Stimulated activated memory B cell treated with anti-CD40 and anti-IgM and Interleukin-4, amounts not matched to agents 10 μg/mL and 1 μg/mL and 100 μg/mL, for 72 hours (primary cell): ENCODE measurements at regions not wholly inside any gene's neighbourhood (a gene's known extent, or its start where the extent isn't known, plus 50 kb on each side); places are given as distances from the start of the nearest gene placed in this dataset.

ENCODE experiments used
- ATAC-seq: fragments of 150-1000 bp; cut with Tn5 transposase; 2 replicates; pipeline ENCODE4 v1.10.0; 2021
- H3K27ac Mint-ChIP-seq: one replicate; pipeline ENCODE4 v1.8.0; 2022; ENCODE audit warnings: mild to moderate bottlenecking, mixed read lengths
- H3K27me3 Mint-ChIP-seq: one replicate; pipeline ENCODE4 v1.8.0; 2022; ENCODE audit warnings: mixed read lengths
- H3K36me3 Mint-ChIP-seq: one replicate; pipeline ENCODE4 v1.8.0; 2022; ENCODE audit warnings: mixed read lengths
- H3K4me1 Mint-ChIP-seq: one replicate; pipeline ENCODE4 v1.8.0; 2022; ENCODE audit warnings: mixed read lengths
- H3K4me3 Mint-ChIP-seq: one replicate; pipeline ENCODE4 v1.8.0; 2022; ENCODE audit warnings: mild to moderate bottlenecking, moderate library complexity, mixed read lengths
- H3K9me3 Mint-ChIP-seq: one replicate; pipeline ENCODE4 v1.8.0; 2022; ENCODE audit warnings: mixed read lengths

DNA sequence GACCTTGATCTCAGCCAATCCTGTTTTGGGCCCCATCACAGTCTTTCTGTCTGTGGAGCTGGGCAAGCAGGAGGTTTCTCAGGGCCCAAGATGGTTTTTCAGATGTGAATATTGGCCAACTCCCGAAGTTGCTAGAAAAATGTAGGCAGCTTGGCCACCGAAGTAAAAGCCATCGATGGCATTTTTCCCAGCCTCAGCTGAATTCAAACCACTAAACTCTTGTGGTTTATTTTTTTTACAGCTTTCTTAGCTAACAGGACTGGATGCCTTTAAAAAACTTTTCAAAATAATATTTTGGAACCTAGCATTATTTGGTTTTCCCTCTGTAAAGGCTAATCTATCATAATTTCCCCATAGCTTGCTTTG is 102.5 kb upstream of the ERCC6L2 start:
- Mint-ChIP-seq H3K36me3 (no peaks in the 10 kb centered on the region), H3K4me3 (no peak overlapping the region), H3K27me3 (peaks cover 9% of the 10 kb centered on the region), H3K9me3 (no peaks in the 10 kb centered on the region), H3K4me1 (no peaks in the 10 kb centered on the region), H3K27ac (no peak overlapping the region)
- ATAC-seq, result no peak

DNA sequence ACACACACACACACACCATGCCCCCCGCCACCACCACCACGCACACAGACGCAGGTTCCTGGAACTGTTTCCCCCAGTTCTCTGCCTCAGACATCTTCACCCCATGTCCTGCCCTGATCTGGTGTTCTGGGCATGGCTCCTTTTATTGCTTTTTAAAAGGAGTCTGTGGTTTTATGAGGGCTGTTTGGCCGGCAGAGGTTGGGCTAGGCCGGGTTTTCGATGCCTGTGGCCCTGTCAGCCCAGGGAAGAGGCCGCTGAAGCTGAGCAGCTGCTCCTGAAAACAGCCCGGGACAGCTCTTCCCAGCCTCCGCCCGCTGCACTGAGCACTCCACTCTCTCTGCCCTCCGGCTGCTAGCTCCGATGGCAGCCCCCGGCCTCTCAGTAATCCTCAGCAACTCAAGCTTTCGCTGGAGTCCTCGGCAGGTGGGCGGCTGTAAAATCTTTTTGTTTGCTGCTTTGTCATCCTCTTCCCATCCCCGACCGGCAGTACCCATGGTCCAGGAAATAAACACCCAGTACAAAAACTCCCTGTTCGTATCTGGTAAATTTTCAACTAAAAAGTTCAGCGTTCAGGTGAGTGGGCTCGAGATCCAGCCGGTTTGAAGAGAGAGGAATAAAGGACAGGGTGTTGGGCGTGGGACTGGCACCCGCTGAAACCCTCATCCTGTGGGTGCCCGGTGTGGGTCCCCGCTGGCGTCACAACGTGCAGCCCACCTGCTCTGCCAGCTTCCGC is 103.0 kb upstream of the ERCC6L2 start:
- no peak overlapping the region for H3K4me3 Mint-ChIP-seq
- no peaks in the 10 kb centered on the region for H3K36me3 Mint-ChIP-seq
- H3K4me1 Mint-ChIP-seq, result no peaks in the 10 kb centered on the region
- no peak overlapping the region for H3K27ac Mint-ChIP-seq
- H3K9me3 Mint-ChIP-seq, result no peaks in the 10 kb centered on the region
- ATAC-seq, result no peak
- H3K27me3 Mint-ChIP-seq, result peaks cover 9% of the 10 kb centered on the region

DNA sequence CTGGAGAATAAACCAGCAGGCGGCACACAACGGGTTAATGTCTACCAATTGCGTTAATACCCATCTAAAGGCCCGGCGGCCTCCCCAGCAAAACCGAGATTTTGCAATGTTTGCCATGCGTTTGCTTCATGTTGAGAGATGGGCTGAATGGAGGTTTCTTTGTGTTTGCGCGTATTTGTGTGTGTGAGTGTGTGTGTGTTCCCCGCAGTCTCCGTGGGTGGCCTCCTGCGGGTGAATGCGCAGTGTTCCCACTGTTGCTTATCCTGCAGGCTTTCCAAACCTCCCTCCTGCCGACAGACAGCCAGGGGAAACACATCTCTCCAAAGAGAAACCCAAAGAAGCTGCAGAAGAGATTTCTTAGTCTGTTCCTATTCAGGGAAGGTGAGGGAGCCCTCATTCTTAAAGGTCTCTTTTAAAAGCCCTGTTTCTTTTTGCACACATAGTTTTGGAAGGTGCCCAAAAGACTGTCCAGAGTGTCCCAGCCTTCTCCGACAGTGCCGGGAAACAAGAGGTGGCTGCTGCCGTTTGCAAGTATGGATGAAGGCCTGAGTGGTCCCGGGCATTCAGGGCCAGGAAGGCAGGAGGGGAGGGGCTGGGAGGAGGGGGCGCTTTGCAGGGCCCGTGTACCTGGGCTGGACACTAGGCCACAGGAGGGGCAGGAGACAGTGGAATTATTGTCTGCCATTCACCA is 103.8 kb upstream of the ERCC6L2 start:
- Mint-ChIP-seq H3K36me3 (no peaks in the 10 kb centered on the region), H3K9me3 (no peaks in the 10 kb centered on the region), H3K4me3 (no peak overlapping the region), H3K27me3 (peaks cover 9% of the 10 kb centered on the region), H3K4me1 (no peaks in the 10 kb centered on the region), H3K27ac (no peak overlapping the region)
- no peak for ATAC-seq

DNA sequence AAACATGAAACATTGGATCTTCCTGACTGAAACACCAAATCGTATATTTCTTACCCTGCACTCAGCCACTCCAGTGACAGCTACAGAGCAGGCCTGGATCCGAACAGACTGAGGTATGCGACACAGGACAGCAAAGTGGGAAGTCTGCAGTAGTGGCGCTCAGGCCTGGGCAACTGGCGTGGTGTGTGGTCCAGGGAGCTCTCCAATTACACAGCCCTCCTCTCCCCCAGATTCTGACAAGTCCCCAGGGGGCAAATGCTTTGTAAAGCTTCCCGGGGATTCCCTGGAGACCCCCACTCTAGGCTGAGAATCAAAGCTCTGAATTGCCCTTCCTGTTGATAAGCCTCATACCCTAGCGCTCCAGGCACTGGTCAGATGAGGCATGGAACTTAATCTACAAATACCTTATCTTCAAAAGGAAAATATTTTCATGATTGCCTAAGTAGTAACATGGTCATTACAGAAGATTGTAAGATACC is 104.8 kb upstream of the ERCC6L2 start:
- Mint-ChIP-seq H3K9me3 (no peaks in the 10 kb centered on the region), H3K27me3 (peaks cover 9% of the 10 kb centered on the region), H3K27ac (no peak overlapping the region)

DNA sequence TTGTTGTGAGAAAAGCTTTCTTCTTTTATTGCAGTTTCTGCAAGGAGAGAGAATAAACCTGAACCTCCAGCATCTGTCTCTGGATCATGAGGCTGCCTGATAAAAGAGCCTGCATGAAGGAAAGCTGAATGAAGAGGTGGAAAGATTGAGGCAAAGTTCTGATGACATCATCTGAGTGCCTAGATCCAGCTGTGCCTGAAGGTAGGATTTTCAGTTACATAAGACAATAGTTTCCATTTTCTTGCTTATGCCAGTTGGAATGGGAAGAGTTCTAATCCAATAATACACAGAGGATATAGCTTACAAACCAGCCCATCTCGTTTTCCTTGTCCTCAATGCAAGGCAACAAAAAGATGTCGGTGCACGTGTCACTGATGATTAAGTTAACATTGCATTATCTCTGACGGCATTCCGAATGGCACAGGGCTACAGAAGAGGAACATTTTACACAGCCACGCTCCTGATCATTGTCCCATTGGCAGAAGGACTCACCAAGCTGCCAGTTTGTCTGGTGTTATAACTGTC is 105.5 kb upstream of the ERCC6L2 start:
- Mint-ChIP-seq H3K4me3 (no peak overlapping the region), H3K27me3 (peaks cover 9% of the 10 kb centered on the region), H3K36me3 (no peaks in the 10 kb centered on the region), H3K4me1 (no peaks in the 10 kb centered on the region), H3K9me3 (no peaks in the 10 kb centered on the region), H3K27ac (no peak overlapping the region)
- ATAC-seq, result no peak

More for the DNA sequence above, 104.8 kb upstream of the ERCC6L2 start:
- Mint-ChIP-seq H3K4me3 (no peak overlapping the region), H3K36me3 (no peaks in the 10 kb centered on the region), H3K4me1 (no peaks in the 10 kb centered on the region)
- ATAC-seq, result no peak

DNA sequence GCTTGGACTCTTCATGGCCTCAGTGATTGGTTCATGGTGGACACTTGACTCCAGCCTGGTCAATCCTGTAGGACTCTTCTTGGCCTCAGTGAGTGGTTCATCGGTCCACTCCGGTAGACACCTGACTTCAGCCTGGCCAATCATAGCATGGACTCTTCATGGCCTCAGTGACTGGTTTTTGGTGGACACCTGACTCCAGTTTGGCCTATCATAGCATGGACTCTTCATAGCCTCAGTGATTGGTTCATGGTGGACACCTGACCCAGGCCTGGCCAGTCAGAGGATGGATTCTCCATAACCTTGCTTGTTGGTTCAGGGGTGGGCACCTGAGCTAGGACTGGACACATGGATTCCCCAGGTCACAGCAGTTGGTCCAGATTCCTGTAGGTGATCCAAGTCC is 106.0 kb upstream of the ERCC6L2 start:
- H3K27me3 Mint-ChIP-seq, result peaks cover 9% of the 10 kb centered on the region
- H3K4me3 Mint-ChIP-seq, result no peak overlapping the region
- ATAC-seq, result no peak
- no peaks in the 10 kb centered on the region for H3K4me1 Mint-ChIP-seq
- no peak overlapping the region for H3K27ac Mint-ChIP-seq
- H3K9me3 Mint-ChIP-seq, result no peaks in the 10 kb centered on the region
- no peaks in the 10 kb centered on the region for H3K36me3 Mint-ChIP-seq

DNA sequence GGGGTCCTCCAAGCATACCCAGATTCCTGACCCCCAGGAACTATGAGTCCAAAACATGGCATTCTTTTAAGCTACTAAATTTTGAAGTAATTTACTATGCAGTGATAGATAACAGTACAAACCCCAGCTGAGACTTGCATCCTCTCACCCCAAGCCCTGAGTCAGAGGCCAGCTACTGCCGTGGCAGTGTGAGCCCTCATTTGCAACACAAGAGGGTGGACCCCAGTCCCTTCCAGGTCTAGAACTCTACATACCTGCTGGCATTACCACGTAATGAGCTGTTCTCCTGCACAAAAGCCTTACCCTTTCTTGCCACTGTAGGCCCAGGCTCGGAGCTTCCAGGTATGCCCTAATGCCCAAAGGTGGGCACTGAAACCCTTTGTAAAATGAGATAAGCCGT is 108.6 kb upstream of the ERCC6L2 start:
- Mint-ChIP-seq H3K27ac (no peak overlapping the region), H3K4me3 (no peak overlapping the region), H3K9me3 (peaks cover 2% of the 10 kb centered on the region), H3K27me3 (peaks cover 8% of the 10 kb centered on the region), H3K36me3 (no peaks in the 10 kb centered on the region), H3K4me1 (peaks cover 6% of the 10 kb centered on the region)
- no peak for ATAC-seq

DNA sequence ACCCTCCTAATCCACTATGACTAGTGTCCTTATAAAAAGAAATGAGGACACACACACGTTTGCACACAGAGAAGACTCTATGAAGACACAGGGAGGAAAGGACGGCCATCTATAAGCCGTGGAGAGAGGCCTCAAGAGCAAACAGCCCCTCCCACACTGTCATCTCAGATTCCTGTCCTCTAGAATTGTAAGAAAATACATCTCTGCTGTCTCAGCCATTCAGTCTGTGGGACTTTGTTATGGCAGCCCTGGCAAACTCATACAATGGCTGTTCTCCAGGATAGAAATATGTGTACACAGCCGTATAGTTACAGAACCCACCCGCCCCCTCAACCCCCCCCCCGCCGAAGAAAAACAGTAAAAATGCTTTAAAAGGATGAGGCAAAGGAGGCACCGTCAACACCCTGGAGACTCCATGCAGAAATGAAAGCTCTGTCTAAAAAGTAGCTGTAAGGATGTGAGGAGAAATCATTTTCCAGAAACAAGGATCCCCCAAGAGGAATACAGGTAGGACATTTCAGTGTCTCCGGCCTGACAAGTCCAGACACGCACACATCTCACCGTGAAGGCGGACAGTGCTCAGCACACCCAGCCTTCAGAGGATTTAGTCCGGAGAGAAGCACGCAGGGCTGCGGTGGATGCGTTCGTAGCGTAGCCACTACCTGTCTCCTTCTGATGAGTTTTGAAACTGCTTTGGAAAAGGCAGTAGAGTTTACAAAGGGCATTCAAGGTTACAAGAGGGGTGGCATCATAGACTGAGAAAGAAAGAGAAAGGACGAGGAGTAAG is 110.8 kb upstream of the ERCC6L2 start:
- no peak overlapping the region for H3K27ac Mint-ChIP-seq
- ATAC-seq, result no peak
- H3K27me3 Mint-ChIP-seq, result peaks cover 14% of the 10 kb centered on the region
- peaks cover 2% of the 10 kb centered on the region for H3K9me3 Mint-ChIP-seq
- H3K4me1 Mint-ChIP-seq, result peaks cover 6% of the 10 kb centered on the region
- no peaks in the 10 kb centered on the region for H3K36me3 Mint-ChIP-seq
- H3K4me3 Mint-ChIP-seq, result no peak overlapping the region

DNA sequence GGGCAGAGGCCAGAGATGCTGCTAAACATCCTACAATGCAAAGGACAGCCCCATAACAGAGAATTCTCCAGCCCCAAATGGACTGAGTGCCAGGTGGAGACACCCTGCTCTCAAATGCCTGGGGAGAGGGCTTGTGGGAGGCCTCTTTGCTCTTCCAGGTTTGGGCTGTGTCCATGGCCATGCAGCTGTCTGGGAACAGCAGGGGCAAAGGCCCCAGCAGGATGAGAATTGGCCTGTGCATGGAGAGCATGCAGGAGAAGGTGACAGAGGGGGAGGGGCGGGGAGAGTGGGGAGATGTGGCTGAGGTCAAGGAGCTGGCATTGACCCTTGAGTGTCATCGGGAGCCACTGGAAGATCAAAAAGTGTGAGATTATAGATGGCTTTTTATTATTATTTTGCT is 111.5 kb upstream of the ERCC6L2 start:
- peaks cover 18% of the 10 kb centered on the region for H3K27me3 Mint-ChIP-seq
- H3K36me3 Mint-ChIP-seq, result no peaks in the 10 kb centered on the region
- peaks cover 6% of the 10 kb centered on the region for H3K4me1 Mint-ChIP-seq
- no peak for ATAC-seq
- H3K9me3 Mint-ChIP-seq, result peaks cover 2% of the 10 kb centered on the region
- H3K27ac Mint-ChIP-seq, result no peak overlapping the region
- no peak overlapping the region for H3K4me3 Mint-ChIP-seq

DNA sequence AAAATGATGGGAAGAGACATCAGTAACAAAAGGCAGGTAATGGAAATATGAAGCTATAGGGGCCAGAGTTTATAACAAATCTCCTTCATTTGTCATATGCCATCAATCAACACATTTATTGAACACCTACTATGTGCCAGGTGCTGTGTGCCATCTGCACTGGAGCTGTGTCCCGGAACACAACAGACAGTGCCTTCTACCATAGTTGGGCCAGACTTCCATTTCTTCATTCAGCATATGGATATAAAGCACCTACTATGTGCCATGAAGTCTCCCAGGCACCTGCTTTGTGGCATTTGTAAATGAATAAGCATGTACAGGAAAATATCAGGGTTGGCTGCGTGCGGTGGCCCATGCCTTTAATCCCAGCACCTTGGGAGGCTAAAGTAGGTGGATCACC is 112.5 kb upstream of the ERCC6L2 start:
- Mint-ChIP-seq H3K4me1 (peaks cover 6% of the 10 kb centered on the region), H3K27me3 (peaks cover 27% of the 10 kb centered on the region), H3K27ac (no peak overlapping the region), H3K36me3 (no peaks in the 10 kb centered on the region), H3K4me3 (no peak overlapping the region), H3K9me3 (peaks cover 2% of the 10 kb centered on the region)
- ATAC-seq, result no peak

DNA sequence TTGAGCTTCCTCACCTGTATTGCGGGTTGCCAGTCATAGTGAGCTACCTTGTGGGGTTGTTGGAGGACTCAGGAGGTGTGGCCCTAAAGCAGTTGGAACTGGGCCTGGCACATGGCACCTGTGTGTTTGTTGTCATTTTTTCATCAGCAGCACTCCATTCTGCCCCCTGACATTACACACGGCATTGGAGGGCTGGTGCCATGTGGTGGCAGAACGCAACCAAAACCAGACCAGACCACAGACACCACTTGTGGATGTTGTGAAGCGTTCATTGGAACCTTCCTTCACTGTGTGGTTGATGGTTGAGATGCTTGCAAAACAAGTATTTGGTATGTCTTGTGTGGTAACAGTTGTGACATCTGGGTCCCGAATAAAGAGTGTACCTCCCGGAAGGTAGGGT is 113.2 kb upstream of the ERCC6L2 start:
- peak; percentile 68 for ATAC-seq
- peaks cover 2% of the 10 kb centered on the region for H3K9me3 Mint-ChIP-seq

DNA sequence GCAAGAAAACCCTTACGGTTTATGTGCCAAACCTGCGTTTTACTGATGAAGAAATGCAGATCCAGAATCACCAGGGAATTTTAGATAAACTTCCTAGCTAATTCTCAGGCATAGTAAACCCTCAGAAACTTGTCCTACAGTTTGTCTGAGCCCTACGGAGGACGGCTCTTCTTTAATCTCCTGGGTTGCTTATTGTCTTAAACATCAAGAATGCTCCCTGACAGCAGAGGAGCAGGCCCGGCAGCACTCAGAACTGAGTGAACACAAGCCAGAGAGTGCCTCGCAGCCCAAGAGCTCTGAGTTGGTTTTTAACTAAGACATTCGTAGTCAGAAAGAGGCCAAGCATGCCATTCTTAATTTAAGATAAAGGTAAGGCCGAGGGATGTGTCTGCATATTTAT is 114.7 kb upstream of the ERCC6L2 start:
- H3K4me1 Mint-ChIP-seq, result peaks cover 6% of the 10 kb centered on the region
- H3K36me3 Mint-ChIP-seq, result no peaks in the 10 kb centered on the region
- H3K4me3 Mint-ChIP-seq, result no peak overlapping the region
- H3K27ac Mint-ChIP-seq, result no peak overlapping the region
- H3K9me3 Mint-ChIP-seq, result peaks cover 2% of the 10 kb centered on the region
- peaks cover 30% of the 10 kb centered on the region for H3K27me3 Mint-ChIP-seq
- no peak for ATAC-seq

More for the DNA sequence above, 113.2 kb upstream of the ERCC6L2 start:
- Mint-ChIP-seq H3K27ac (no peak overlapping the region), H3K4me3 (no peak overlapping the region), H3K27me3 (peaks cover 30% of the 10 kb centered on the region), H3K36me3 (no peaks in the 10 kb centered on the region), H3K4me1 (peaks cover 6% of the 10 kb centered on the region)

DNA sequence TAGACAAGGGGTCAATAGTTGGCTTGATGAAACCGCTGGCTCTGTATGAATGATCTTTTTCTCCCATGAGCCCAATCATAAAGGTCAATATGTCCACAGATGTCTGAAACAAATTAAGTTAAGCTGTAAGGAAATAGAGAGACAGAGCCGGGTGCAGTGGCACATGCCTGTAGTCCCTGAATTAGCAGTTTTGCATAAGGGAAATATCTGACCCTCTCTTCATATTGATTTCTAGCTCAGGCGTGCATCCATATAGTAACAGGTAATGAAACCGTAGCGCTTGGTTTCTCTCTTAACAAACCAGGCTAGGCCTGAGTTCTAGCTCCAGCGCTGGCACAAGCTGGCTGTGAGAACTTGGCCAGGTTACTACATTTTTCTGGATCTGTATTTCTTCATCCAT is 118.1 kb upstream of the ERCC6L2 start:
- H3K36me3 Mint-ChIP-seq, result no peaks in the 10 kb centered on the region
- H3K9me3 Mint-ChIP-seq, result peaks cover under 1% of the 10 kb centered on the region
- H3K4me3 Mint-ChIP-seq, result no peak overlapping the region
- H3K27ac Mint-ChIP-seq, result no peak overlapping the region
- ATAC-seq, result peak; percentile 66
- H3K4me1 Mint-ChIP-seq, result peaks cover 2% of the 10 kb centered on the region
- H3K27me3 Mint-ChIP-seq, result peaks cover 38% of the 10 kb centered on the region

DNA sequence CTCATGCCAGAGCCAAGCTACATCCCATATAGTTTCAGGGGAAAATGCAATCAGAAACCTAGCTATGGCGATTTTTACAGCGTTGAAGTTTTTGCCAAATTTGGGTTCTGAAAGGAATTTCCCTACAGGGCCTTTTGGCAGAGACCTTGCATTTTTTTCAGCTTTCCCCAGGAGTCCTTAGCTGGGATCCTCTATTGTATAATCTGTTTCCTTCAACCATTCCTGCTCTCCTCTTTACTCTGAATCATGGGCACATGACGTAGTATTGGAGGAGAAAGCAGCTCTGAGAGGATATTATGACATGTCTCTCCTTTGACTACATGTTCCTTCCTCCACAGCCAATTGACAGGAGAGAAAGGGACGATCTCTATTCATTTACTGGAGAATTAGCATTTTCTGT is 118.5 kb upstream of the ERCC6L2 start:
- H3K4me1 Mint-ChIP-seq, result no peaks in the 10 kb centered on the region
- H3K27me3 Mint-ChIP-seq, result peaks cover 35% of the 10 kb centered on the region
- no peak for ATAC-seq
- no peaks in the 10 kb centered on the region for H3K9me3 Mint-ChIP-seq
- no peak overlapping the region for H3K27ac Mint-ChIP-seq
- H3K36me3 Mint-ChIP-seq, result no peaks in the 10 kb centered on the region
- no peak overlapping the region for H3K4me3 Mint-ChIP-seq

DNA sequence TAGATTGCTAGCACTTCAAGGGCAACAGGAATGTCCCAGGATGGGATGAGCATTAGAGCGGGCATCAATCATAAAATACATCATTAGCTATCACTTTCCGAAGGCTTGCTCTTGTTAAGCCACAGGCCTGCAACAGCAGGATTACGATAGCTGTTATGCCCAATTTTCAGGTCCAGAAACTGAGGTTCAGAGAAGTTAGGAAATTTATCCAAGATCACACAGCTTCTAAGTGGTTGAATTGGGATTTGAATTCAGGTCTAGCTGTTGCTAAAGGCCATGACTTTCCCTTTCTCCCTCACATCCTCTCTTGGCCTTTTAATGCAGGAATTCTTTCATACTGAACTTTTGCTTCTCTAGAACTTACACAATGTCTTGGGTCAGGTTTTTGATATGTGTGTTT is 119.4 kb upstream of the ERCC6L2 start:
- Mint-ChIP-seq H3K27me3 (peaks cover 38% of the 10 kb centered on the region), H3K9me3 (no peaks in the 10 kb centered on the region), H3K36me3 (no peaks in the 10 kb centered on the region), H3K27ac (no peak overlapping the region), H3K4me1 (peaks cover 1% of the 10 kb centered on the region), H3K4me3 (no peak overlapping the region)
- no peak for ATAC-seq
